ENCODE measurements at regions not wholly inside any gene's neighbourhood (a gene's known extent, or its start where the extent isn't known, plus 50 kb on each side); places are given as distances from the start of the nearest gene placed in this dataset.

- WGBS, 4 donors, result 68 to 75% (median 70%) methylated on average over 5 of the region's 5 CpGs
- Histone ChIP-seq H3K4me3 (no peak overlapping the region), H3K9me3 (no peaks in the 10 kb centered on the region), H3K27me3 (no peaks in the 10 kb centered on the region), H3K36me3 (no peaks in the 10 kb centered on the region), H3K4me1 (peaks cover 0 to 5% (median 0%) of the 10 kb centered on the region in 12 donors), H3K27ac (no peak overlapping the region)
- no peak for ATAC-seq
- intact Hi-C loops (cut with DNase I), result no loop called here
- no peak for TF ChIP-seq POLR2A (IDR thresholded peaks at IDR 0.05)
- TF ChIP-seq CTCF (IDR thresholded peaks at IDR 0.05), result no peak
- DNase-seq, result no peak
Observed at GRCh38 chr9:119092125-119092524, 277.1 kb downstream of the BRINP1 start.

GRCh38 chr9:119094086-119094485 is 275.1 kb downstream of the BRINP1 start:
- Histone ChIP-seq H3K36me3 (no peaks in the 10 kb centered on the region), H3K9me3 (no peaks in the 10 kb centered on the region), H3K4me1 (peaks cover 0 to 5% (median 0%) of the 10 kb centered on the region in 12 donors), H3K27ac (no peak overlapping the region), H3K27me3 (no peaks in the 10 kb centered on the region), H3K4me3 (no peak overlapping the region)
- no peak for TF ChIP-seq POLR2A (IDR thresholded peaks at IDR 0.05)
- no peak for TF ChIP-seq CTCF (IDR thresholded peaks at IDR 0.05)
- intact Hi-C loops (cut with DNase I), result no loop called here
- no peak for DNase-seq
- ATAC-seq, result peak in 1 of 4 donors; percentile 22

- H3K9me3 ChIP-seq, result no peaks in the 10 kb centered on the region
- WGBS, 4 donors, result 63 to 79% (median 75%) methylated on average over 3 of the region's 3 CpGs
- intact Hi-C loops (cut with DNase I), result no loop called here
- H3K4me1 ChIP-seq, result peaks cover 0 to 5% (median 0%) of the 10 kb centered on the region in 12 donors
- no peak for DNase-seq
- no peaks in the 10 kb centered on the region for H3K27me3 ChIP-seq
- TF ChIP-seq CTCF (IDR thresholded peaks at IDR 0.05), result no peak
- no peak for TF ChIP-seq POLR2A (IDR thresholded peaks at IDR 0.05)
- no peak overlapping the region for H3K4me3 ChIP-seq
- ATAC-seq, result no peak
- no peaks in the 10 kb centered on the region for H3K36me3 ChIP-seq
- no peak overlapping the region for H3K27ac ChIP-seq
Observed at GRCh38 chr9:119095072-119095471, 274.2 kb downstream of the BRINP1 start.

- Histone ChIP-seq H3K27ac (no peak overlapping the region), H3K36me3 (no peaks in the 10 kb centered on the region), H3K27me3 (no peaks in the 10 kb centered on the region), H3K4me3 (no peak overlapping the region), H3K9me3 (no peaks in the 10 kb centered on the region), H3K4me1 (no peaks in the 10 kb centered on the region)
- DNase-seq (no peak), ATAC-seq (no peak)
- intact Hi-C loops (cut with DNase I), result no loop called here
- 31 to 42% (median 40%) methylated on average over 4 of the region's 4 CpGs for WGBS, 4 donors
- TF ChIP-seq POLR2A (IDR thresholded peaks at IDR 0.05) (no peak), CTCF (IDR thresholded peaks at IDR 0.05) (no peak)
Observed at GRCh38 chr9:119101048-119101447, 268.2 kb downstream of the BRINP1 start.
